HCT116 (cell line): ENCODE measurements at regions not wholly inside any gene's neighbourhood (a gene's known extent, or its start where the extent isn't known, plus 50 kb on each side); places are given as distances from the start of the nearest gene placed in this dataset.

Experiments
- ATAC-seq: fragments of 200-7000 bp; cut with Tn5 transposase; 2 replicates; pipeline ENCODE4 v1.9.1; 2020; ENCODE audit warnings: mild to moderate bottlenecking, moderate library complexity
- BruUV-seq: library from RNA; stranded (reverse); fragments of 400-500 nt; replicated peaks from 2 replicates; lab custom pipeline; 2021; lab: Mats Ljungman, UMichigan
- CTCF ChIA-PET: fragments of 300-600 bp; sonication (Branson Sonifier 250); formaldehyde crosslinking; loops from one replicate; lab custom pipeline; 2021; ENCODE audit warnings: antibody characterized with exemption; lab: Charles Lee
- POLR2A ChIA-PET: fragments of 300-600, 350-600 bp; sonication (Branson Sonifier 250); formaldehyde crosslinking; loops from one replicate; lab custom pipeline; 2021; ENCODE audit warnings: antibody characterized with exemption; lab: Charles Lee
- RAD21 ChIA-PET, 2 experiments: fragments of 300-600 bp; sonication (Branson Sonifier 250); formaldehyde crosslinking; loops; one replicate each; lab custom pipeline; 2023; ENCODE audit warnings: low total read pairs in 2 of 2; ENCODE audit not compliant: uncharacterized antibody in 2 of 2, unreplicated experiment in 2 of 2, low non-redundant PET in 1 of 2; lab: Charles Lee
- DNase-seq: peaks from one replicate; pipeline ENCODE4 v3.0.0-alpha.2; 2010; ENCODE audit warnings: low read depth, low spot score
- H2AFZ ChIP-seq: fragments of 200-600 bp; shearing (Covaris generic), sonication (generic); 2 replicates; pipeline ENCODE4 v1.6.1; 2017; ENCODE audit warnings: low read depth, mixed run types, mixed read lengths, antibody characterized with exemption, low read length; ENCODE audit not compliant: poor library complexity, severe bottlenecking
- H3K27ac ChIP-seq: 2 replicates; pipeline ENCODE4 v1.5.1; 2012; ENCODE audit warnings: low read depth, low read length
- H3K27me3 ChIP-seq: fragments of 200-600 bp; sonication (generic); 2 replicates; pipeline ENCODE4 v1.6.1; 2016; ENCODE audit warnings: mixed run types, low read length, mixed read lengths; ENCODE audit not compliant: insufficient read depth
- H3K36me3 ChIP-seq, 2 experiments: fragments of 200-500 bp in 1 of 2; fragments of 200-600 bp in 1 of 2; sonication (Bioruptor generic) in 1 of 2; sonication (generic) in 1 of 2; 2 replicates each; pipeline versions ENCODE4 v1.5.1 to v1.6.1; 2014 to 2016; ENCODE audit warnings: low read length in 2 of 2, inconsistent platforms in 1 of 2, mixed read lengths in 1 of 2, mixed run types in 1 of 2; ENCODE audit not compliant: insufficient read depth in 2 of 2, control insufficient read depth in 1 of 2
- H3K4me1 ChIP-seq, 2 experiments: fragments of 200-600 bp in 1 of 2; sonication (generic) in 1 of 2; 2 replicates each; pipeline versions ENCODE4 v1.5.1 to v1.6.1; 2012 to 2017; ENCODE audit warnings: low read length in 2 of 2, inconsistent platforms in 1 of 2, mild to moderate bottlenecking in 1 of 2, mixed read lengths in 1 of 2, mixed run types in 1 of 2, moderate library complexity in 1 of 2; ENCODE audit not compliant: insufficient read depth in 2 of 2, control insufficient read depth in 1 of 2
- H3K4me2 ChIP-seq: fragments of 200-600 bp; sonication (generic); 2 replicates; pipeline ENCODE4 v1.6.1; 2017; ENCODE audit warnings: mixed run types, low read length, mixed read lengths
- H3K4me3 ChIP-seq, 2 experiments: fragments of 200-600 bp in 1 of 2; sonication (generic) in 1 of 2; replicated peaks in 1 of 2; 2 replicates each; pipeline ENCODE4 v1.5.1; 2011 to 2016; ENCODE audit warnings: low read length in 2 of 2, control low read depth in 1 of 2, low read depth in 1 of 2, mild to moderate bottlenecking in 1 of 2, mixed read lengths in 1 of 2, mixed run types in 1 of 2
- H3K79me2 ChIP-seq: fragments of 200-600 bp; sonication (generic); 2 replicates; pipeline ENCODE4 v1.6.1; 2017; ENCODE audit warnings: mild to moderate bottlenecking, mixed run types, low read length, moderate library complexity, mixed read lengths; ENCODE audit not compliant: insufficient read depth
- H3K9ac ChIP-seq: fragments of 200-600 bp; sonication (generic); 2 replicates; pipeline ENCODE4 v1.6.1; 2016; ENCODE audit warnings: low read length, mixed read lengths
- H3K9me2 ChIP-seq: fragments of 200-600 bp; sonication (generic), shearing (Covaris generic); 2 replicates; pipeline ENCODE4 v1.6.1; 2017; ENCODE audit warnings: mixed run types, mild to moderate bottlenecking, moderate library complexity; ENCODE audit not compliant: insufficient read depth
- H3K9me3 ChIP-seq, 2 experiments: fragments of 200-500 bp in 1 of 2; fragments of 200-600 bp in 1 of 2; sonication (Bioruptor generic) in 1 of 2; sonication (generic) in 1 of 2; 2 replicates each; pipeline ENCODE4 v1.6.1; 2014 to 2017; ENCODE audit warnings: low read length in 2 of 2, mixed read lengths in 2 of 2, inconsistent platforms in 1 of 2, low read depth in 1 of 2, mild to moderate bottlenecking in 1 of 2, mixed run types in 1 of 2, moderate library complexity in 1 of 2; ENCODE audit not compliant: control insufficient read depth in 1 of 2, insufficient read depth in 1 of 2
- H4K20me1 ChIP-seq: fragments of 200-600 bp; sonication (generic), shearing (Covaris generic); 2 replicates; pipeline ENCODE4 v1.6.1; 2017; ENCODE audit warnings: mixed run types, mild to moderate bottlenecking, moderate library complexity; ENCODE audit not compliant: insufficient read depth
- ATF3 ChIP-seq: IDR thresholded peaks from 2 replicates; pipeline ENCODE4 v1.6.1; 2012
- CBX3 ChIP-seq: IDR thresholded peaks from 2 replicates; pipeline ENCODE4 v1.6.1; 2012; ENCODE audit warnings: low read depth
- CEBPB ChIP-seq: IDR thresholded peaks from 2 replicates; pipeline ENCODE4 v1.6.1; 2012; ENCODE audit warnings: low read depth
- EGR1 ChIP-seq: IDR thresholded peaks from 2 replicates; pipeline ENCODE4 v1.6.1; 2012; ENCODE audit warnings: low read depth
- EZH2 ChIP-seq: fragments of 200-600 bp; sonication (generic); IDR thresholded peaks from 2 replicates; pipeline ENCODE4 v1.6.1; 2017; ENCODE audit warnings: antibody characterized with exemption, mixed run types
- EZH2phosphoT487 ChIP-seq: fragments of 200-600 bp; IDR thresholded peaks from 2 replicates; pipeline ENCODE4 v1.6.1; 2018; ENCODE audit warnings: antibody characterized with exemption, borderline replicate concordance
- FOSL1 ChIP-seq: IDR thresholded peaks from 2 replicates; pipeline ENCODE4 v1.6.1; 2012; ENCODE audit warnings: low read depth
- POLR2A ChIP-seq: IDR thresholded peaks from 2 replicates; pipeline ENCODE4 v1.7.0; 2011; ENCODE audit warnings: borderline replicate concordance; ENCODE audit not compliant: insufficient read depth, insufficient read length; ENCODE audit errors: extremely low read depth
- RAD21 ChIP-seq: IDR thresholded peaks from 2 replicates; pipeline ENCODE4 v1.6.1; 2012; ENCODE audit warnings: low read depth, mild to moderate bottlenecking
- SIN3A ChIP-seq: IDR thresholded peaks from 2 replicates; pipeline ENCODE4 v1.6.1; 2012; ENCODE audit warnings: low read depth
- SP1 ChIP-seq: IDR thresholded peaks from 2 replicates; pipeline ENCODE4 v1.6.1; 2012; ENCODE audit warnings: low read depth
- TCF7L2 ChIP-seq: IDR thresholded peaks from 2 replicates; pipeline ENCODE4 v1.7.0; 2011; ENCODE audit warnings: borderline replicate concordance, inconsistent platforms; ENCODE audit not compliant: insufficient read depth, insufficient read length; ENCODE audit errors: extremely low read depth
- YY1 ChIP-seq: IDR thresholded peaks from 2 replicates; pipeline ENCODE4 v1.6.1; 2011; ENCODE audit warnings: low read length, low read depth, moderate library complexity, mild to moderate bottlenecking; ENCODE audit not compliant: insufficient replicate concordance; ENCODE audit errors: extremely low read depth
- ZFX ChIP-seq: fragments of 450-650 bp; IDR thresholded peaks from 2 replicates; pipeline ENCODE4 v1.6.1; 2017
- ZNF274 ChIP-seq: fragments of 200-500 bp; sonication (Bioruptor generic); IDR thresholded peaks from 2 replicates; pipeline ENCODE4 v1.6.1; 2014; ENCODE audit warnings: mild to moderate bottlenecking, low read depth, low read length, inconsistent platforms
- intact Hi-C: fragments of 100-400 bp; cut with micrococcal nuclease; formaldehyde crosslinking; loops from 2 replicates; pipeline ENCODE4 v1.10.0; 2022
- TF ChIP-seq, protein P1 (sequence below): IDR thresholded peaks from 2 replicates; pipeline ENCODE4 v1.6.1; 2011; ENCODE audit warnings: mild to moderate bottlenecking, low read length, moderate library complexity; ENCODE audit not compliant: insufficient replicate concordance; ENCODE audit errors: extremely low read depth
- TF ChIP-seq, protein P2 (sequence below): IDR thresholded peaks from 2 replicates; pipeline ENCODE4 v1.6.1; 2012; ENCODE audit warnings: low read depth

DNA sequence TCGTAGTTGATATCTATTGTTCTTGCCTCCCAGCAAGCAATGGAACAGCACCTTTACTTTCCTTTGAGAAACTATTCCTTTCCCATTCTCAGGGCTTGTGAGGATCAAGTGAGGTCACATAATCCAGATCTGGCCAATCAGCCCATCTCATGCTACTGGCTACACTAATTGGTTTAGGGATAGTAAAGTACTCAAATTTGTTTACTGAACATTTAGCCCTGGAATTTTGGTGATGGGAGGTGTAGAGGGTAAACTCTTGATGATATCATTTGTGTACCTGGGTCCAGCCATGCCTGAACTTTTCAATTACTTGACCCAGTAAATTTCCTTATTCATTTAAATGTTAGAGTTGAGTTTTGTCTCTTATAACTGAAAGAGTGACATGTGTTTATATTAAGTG is 195.8 kb upstream of the TNP1 start:
- Histone ChIP-seq H3K36me3 (no peaks in the 10 kb centered on the region), H4K20me1 (no peaks in the 10 kb centered on the region), H3K9me2 (no peaks in the 10 kb centered on the region), H3K27ac (no peak overlapping the region), H3K4me1 (no peaks in the 10 kb centered on the region), H3K4me3 (no peak overlapping the region), H3K9me3 (no peaks in the 10 kb centered on the region), H3K79me2 (no peaks in the 10 kb centered on the region), H3K9ac (no peak overlapping the region), H3K4me2 (no peak overlapping the region), H3K27me3 (peaks cover 8% of the 10 kb centered on the region; the same call in 1 of the 2 replicates), H2AFZ (no peak overlapping the region)
- intact Hi-C loops: no loop called here
- ChIA-PET CTCF (no interaction called here), POLR2A (no interaction called here), RAD21 (no interaction called here)
- TF ChIP-seq ZFX (no peak), RAD21 (no peak), SP1 (no peak), TCF7L2 (no peak), ZNF274 (no peak), POLR2A (no peak)
- TF ChIP-seq, protein P1, sequence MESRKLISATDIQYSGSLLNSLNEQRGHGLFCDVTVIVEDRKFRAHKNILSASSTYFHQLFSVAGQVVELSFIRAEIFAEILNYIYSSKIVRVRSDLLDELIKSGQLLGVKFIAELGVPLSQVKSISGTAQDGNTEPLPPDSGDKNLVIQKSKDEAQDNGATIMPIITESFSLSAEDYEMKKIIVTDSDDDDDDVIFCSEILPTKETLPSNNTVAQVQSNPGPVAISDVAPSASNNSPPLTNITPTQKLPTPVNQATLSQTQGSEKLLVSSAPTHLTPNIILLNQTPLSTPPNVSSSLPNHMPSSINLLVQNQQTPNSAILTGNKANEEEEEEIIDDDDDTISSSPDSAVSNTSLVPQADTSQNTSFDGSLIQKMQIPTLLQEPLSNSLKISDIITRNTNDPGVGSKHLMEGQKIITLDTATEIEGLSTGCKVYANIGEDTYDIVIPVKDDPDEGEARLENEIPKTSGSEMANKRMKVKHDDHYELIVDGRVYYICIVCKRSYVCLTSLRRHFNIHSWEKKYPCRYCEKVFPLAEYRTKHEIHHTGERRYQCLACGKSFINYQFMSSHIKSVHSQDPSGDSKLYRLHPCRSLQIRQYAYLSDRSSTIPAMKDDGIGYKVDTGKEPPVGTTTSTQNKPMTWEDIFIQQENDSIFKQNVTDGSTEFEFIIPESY: no peak
- DNase-seq (no peak), ATAC-seq (no peak)
- BruUV-seq: no TSS peak

- TF ChIP-seq, protein P2, sequence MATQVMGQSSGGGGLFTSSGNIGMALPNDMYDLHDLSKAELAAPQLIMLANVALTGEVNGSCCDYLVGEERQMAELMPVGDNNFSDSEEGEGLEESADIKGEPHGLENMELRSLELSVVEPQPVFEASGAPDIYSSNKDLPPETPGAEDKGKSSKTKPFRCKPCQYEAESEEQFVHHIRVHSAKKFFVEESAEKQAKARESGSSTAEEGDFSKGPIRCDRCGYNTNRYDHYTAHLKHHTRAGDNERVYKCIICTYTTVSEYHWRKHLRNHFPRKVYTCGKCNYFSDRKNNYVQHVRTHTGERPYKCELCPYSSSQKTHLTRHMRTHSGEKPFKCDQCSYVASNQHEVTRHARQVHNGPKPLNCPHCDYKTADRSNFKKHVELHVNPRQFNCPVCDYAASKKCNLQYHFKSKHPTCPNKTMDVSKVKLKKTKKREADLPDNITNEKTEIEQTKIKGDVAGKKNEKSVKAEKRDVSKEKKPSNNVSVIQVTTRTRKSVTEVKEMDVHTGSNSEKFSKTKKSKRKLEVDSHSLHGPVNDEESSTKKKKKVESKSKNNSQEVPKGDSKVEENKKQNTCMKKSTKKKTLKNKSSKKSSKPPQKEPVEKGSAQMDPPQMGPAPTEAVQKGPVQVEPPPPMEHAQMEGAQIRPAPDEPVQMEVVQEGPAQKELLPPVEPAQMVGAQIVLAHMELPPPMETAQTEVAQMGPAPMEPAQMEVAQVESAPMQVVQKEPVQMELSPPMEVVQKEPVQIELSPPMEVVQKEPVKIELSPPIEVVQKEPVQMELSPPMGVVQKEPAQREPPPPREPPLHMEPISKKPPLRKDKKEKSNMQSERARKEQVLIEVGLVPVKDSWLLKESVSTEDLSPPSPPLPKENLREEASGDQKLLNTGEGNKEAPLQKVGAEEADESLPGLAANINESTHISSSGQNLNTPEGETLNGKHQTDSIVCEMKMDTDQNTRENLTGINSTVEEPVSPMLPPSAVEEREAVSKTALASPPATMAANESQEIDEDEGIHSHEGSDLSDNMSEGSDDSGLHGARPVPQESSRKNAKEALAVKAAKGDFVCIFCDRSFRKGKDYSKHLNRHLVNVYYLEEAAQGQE: no peak
- TF ChIP-seq EGR1 (no peak), FOSL1 (no peak), EZH2 (no peak), ZNF274 (no peak), YY1 (no peak), CEBPB (no peak), CBX3 (no peak), EZH2phosphoT487 (no peak), POLR2A (no peak), ATF3 (no peak), SIN3A (no peak), SP1 (no peak)
- TF ChIP-seq, all 23 proteins: peak for 0
- H2AFZ ChIP-seq: no peak overlapping the region
- H3K9me2 ChIP-seq: no peaks in the 10 kb centered on the region
- no peak overlapping the region for H3K4me2 ChIP-seq
- no peaks in the 10 kb centered on the region for H3K9me3 ChIP-seq
- ChIA-PET CTCF (no interaction called here), POLR2A (no interaction called here), RAD21 (no interaction called here)
- DNase-seq: no peak
- ATAC-seq: no peak
- no peaks in the 10 kb centered on the region for H4K20me1 ChIP-seq
- H3K9ac ChIP-seq: no peak overlapping the region
- BruUV-seq: no TSS peak
- H3K27ac ChIP-seq: no peak overlapping the region
- H3K4me1 ChIP-seq: no peaks in the 10 kb centered on the region
- H3K4me3 ChIP-seq: no peak overlapping the region
- H3K79me2 ChIP-seq: no peaks in the 10 kb centered on the region
- no peaks in the 10 kb centered on the region for H3K36me3 ChIP-seq
- peaks cover 15% of the 10 kb centered on the region for H3K27me3 ChIP-seq
- intact Hi-C loops: no loop called here
These were observed 194.9 kb upstream of the TNP1 start for GRCh38 chr2:217054791-217055190.
